SKM-1 treated with dmso at 0.1 percent for 144 hours (cell line): ENCODE measurements at regions not wholly inside any gene's neighbourhood (a gene's known extent, or its start where the extent isn't known, plus 50 kb on each side); places are given as distances from the start of the nearest gene placed in this dataset.
"Not testable (repeated sequence)": the region's sequence is repeated elsewhere in the genome, so short reads cannot be mapped to it uniquely, and the experiment has no call there.

Experiments used
- DNase-seq: peaks from one replicate; lab custom pipeline; 2025; ENCODE audit not compliant: unreplicated experiment; lab: John Stamatoyannopoulos, UW

DNA sequence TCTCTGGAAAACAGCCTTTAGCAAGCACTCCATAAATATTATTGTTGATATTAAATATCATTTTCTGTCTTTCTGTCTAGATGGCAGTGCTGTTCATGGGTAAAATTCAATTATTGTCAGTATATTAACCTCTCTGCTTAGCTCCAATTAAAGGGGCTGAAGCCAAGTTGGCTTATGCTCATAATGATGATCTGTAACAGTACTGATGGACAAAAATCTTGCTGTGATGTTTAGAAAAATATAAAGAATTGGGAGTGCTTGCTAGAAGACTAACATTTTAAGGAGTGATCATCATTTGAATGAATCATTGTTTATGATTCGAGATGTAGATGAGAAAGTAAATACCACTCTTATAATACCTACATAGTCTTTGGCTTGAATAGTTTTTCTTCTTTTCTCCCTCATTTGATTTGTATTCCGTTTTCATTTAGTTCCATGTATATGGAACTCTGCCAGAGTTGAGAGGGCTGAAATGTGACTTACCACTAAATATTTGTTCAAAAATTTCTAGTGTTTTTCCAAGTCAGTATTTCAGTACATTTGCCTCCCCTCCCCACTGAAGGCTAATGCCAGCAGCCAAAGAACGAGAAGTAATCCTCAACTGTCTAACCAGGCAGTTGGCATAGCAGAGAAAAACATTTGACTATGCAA, 538.3 kb downstream of the CSNK1G3 start:
- DNase-seq: no peak

DNA sequence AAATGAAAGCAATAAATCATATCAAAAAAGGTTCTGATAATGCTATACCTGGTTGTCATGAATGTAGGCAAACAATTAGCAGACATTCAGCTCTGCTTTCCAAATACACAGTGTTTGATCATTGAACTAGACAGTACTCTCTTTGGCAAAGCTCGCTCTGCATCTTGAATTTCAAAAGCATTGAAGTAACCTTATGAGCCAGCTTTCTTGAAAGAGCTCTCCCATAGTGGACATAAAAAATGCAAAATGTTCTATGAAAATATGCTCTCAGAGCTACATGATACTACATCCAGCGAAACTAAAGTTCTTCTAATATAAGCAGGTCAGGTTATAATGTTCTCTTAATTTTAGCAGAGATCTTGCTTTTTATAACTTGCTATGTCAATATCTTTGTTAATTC, 533.4 kb downstream of the CSNK1G3 start:
- DNase-seq: no peak

DNA sequence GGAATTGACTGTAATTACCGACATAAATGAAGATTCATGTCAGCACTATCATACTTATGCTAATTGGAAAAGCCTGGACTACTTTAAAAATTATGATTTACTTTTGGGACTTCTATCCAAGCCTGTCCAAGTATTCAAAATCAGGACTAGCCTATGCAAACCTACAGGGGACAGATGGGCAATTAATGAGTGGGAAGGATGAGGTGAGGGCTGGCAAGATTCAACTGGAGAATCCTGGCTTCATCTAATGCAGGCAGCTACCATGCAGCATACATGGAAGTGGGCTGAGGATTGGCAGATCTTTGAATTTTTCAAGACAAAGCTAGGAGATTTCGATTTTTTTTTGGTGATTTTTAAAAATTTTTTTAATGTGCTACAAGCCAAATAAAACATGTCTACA, 532.6 kb downstream of the CSNK1G3 start:
- DNase-seq: no peak

DNA sequence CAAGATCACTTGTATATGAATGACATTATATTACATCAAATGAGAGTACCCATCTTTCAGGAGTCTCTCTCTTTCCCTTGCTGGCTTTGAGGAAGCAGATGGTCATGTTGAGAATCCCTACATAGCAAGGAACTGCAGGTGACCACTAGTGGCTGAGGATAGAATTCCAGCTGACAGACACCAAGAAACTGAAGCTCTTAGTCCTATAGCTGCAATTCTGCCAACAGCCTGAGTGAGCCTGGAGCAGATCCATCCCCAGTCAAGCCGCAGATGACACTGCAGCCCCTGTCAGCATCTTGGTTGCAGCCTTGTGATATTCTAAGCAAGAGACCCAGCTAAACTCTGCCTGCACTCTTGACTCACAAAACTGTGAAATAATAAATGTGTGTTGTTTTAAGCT, 531.5 kb downstream of the CSNK1G3 start:
- no peak for DNase-seq

DNA sequence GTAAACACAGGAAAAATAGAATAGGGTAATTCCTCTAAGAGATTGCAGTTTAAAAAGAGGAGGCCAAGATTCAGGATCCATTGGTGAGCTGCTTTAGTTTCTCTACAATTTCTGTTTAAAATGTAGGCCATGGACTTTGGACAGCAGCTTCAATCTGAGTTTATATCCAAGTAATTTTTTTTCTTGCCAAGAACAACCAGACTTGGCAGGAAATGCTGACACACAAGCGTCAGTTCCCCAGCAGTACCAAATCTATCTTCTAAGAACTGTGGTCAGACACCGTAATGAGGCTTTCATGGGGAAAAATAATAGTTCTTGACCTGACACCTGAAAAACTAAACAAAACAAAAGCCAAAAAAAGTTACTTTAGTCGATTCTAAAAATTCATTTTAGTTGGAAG, 528.8 kb downstream of the CSNK1G3 start:
- DNase-seq: no peak

DNA sequence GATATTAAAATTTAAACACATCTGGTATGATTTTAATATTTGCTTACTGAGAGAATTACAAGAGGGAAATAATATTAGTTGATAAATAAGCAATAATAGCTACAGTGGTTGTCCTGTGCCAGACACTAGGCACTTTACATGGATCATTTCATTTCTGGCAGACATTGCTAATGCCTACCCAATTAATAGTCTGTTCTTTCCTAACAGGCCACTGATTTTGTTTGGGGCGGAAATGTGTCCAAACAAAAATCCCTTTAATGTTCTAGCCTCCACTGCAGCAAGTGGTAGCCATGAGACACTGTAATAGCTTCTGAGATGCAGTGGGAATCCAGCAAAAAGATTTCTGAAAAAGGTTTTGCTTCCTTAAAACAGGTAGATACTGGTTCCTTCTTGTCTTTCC, 527.4 kb downstream of the CSNK1G3 start:
- DNase-seq: no peak

DNA sequence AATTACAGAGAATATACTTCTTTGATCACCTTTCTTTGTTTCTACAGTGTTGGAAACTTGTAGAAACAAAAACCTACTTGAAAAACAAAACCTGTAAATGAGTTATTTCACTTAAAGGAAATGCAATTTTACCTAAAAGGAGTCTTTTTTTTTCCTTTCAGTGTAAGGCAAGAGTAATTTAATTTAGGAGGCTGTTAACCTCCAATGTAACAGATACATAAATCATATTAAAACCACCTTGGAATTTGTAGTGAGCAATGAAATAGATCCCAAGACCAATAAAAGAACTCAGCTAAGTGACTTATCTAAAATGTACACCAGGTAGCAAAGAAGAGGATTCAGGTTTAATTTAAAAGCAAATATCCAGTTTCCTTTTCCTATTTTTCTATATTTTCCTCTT, 524.8 kb downstream of the CSNK1G3 start:
- no peak for DNase-seq

DNA sequence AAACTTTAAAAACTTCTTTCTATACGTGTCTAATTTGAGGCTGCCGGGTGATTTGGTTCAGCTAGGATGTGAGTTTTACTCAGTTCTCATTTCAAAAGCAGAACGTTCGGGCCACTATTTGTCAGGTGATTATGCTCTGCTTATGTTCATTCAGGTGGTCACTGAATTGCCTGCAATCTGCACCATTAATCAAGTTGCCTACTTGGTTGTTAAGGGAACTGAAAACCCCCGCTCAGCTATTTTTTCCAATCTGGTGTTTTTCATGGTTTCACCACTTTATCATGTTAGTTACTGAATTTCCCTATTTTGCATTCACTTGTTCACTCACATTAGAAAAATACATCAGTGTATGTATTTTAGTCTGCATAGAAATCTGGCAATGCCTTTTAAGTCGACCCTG, 523.0 kb downstream of the CSNK1G3 start:
- DNase-seq: no peak

DNA sequence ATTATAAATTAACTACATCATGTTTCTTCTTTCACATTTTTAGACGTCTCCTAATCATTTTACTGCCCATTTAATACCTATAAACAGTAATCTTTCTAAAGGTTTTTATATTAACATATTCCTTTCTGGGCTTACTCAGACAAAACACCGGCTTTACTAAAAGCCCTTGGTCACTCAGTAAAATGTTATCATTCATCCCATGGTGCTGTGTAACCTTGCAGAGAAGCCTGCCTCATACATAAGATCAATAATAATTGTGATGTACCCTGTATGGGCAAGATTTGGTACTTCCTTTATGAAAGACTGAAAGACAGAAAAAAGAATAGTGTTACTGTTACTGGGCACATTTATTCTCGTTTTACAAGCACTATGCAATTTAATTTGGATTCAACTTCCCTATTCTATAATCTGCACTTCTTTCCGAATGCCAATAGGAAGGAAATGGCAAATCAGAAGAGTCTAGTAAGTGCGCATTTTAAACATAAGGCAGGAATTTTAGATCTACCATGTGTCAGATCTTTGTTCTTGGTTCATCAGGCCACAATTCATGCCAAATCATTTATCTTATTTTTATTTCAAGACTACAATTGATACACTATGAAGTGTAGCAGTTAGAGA, 522.2 kb downstream of the CSNK1G3 start:
- DNase-seq: no peak

DNA sequence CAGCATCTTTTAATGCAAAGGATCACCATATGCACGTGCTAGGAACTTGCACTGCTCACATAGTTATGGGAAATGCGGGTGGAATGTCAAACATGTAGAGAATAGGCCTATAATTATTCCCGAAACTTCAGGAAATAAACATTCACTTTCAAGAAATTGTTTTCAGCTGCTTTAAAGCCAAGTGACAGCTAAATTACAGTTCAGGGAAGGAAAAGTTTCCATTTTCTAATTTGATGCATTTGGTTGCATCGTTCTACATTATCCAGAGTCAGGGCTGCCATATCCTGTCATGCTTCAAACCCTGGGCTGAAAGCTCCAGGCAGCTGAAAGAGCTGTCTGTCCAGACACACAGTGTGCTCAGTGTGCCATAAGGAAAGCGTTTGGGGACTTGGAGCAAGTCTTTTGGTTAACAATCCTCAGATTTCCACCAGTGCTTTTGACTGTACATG, 518.1 kb downstream of the CSNK1G3 start:
- no peak for DNase-seq

DNA sequence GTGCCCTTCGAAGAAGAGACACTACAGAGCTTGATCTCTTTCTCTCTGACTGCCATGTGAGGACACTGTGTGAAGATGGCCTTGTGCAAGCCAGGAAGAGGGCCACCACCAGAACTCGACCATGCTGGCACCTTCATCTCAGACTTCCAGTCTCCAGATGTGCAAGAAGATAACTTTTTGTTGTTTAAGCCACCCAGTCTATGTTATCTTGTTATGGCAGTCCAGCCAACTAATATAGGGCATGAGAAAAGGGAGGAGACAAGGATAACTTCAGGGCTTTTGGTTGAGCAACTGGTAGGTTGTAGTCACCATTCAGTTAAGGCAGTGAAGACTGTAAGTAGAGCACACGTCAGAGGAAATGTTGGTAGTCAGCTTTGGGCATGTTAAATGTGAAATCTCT, 515.5 kb downstream of the CSNK1G3 start:
- no peak for DNase-seq

DNA sequence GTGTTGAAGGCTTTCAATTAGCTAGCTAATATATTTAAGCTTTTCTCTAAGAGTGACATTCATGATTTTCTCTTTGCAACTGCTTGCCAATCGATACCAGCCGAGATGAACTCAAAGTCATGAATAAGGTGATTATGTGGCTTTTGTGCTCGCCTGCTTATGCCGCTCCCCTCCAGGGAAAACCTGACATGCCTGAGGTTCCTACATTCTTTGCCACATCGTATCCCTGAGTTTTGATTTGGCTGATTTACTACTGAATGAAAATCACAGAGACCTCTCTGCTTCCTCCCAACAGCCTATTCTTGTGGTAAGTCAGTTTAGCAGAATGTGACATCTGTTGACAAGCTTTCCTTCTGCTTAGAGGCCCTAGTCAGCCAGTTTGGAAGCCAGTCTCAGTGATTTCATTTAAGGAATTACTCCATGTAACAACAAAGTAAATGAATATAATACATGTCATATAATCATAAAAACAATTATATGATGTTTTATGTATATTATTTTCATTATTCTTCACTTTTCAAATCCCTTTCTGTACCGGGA, 513.4 kb downstream of the CSNK1G3 start:
- DNase-seq: no peak

DNA sequence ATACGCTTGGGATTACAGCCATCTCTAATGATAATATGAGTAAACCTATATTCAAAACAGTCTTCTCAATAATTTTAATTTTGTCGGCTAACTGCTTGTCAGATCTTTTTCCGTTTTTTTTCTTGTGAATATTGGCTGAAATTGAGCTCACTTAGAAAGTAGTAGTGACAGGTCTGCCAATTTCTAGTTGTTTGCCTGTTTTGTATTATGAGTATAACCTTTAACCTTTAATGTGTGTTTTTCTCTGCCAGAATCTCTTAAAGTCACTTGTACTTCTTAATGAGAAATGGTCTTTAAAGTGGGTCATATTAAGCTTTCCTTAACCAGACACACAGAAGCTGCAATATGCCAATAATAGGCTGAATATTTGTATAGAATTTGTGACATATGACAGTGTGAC, 511.0 kb downstream of the CSNK1G3 start:
- no peak for DNase-seq

DNA sequence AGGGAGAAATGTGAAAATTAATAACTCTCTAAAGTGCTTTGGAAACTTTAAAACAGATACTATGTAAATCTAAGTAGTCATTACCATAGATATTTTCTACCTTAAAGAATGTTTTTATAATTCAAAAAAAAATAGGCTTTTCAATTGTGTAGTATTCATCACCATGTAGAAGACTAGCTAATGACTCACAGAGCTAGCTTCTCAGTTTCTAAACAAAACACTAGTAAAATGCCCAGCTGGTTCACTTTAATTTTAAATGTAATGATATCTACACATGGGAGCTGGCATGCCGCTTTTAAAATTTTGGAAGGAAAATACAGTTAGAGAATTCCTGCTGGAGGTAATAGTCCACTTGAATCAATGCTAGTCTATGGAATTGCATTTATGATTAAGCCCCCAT, 509.8 kb downstream of the CSNK1G3 start:
- DNase-seq: no peak

DNA sequence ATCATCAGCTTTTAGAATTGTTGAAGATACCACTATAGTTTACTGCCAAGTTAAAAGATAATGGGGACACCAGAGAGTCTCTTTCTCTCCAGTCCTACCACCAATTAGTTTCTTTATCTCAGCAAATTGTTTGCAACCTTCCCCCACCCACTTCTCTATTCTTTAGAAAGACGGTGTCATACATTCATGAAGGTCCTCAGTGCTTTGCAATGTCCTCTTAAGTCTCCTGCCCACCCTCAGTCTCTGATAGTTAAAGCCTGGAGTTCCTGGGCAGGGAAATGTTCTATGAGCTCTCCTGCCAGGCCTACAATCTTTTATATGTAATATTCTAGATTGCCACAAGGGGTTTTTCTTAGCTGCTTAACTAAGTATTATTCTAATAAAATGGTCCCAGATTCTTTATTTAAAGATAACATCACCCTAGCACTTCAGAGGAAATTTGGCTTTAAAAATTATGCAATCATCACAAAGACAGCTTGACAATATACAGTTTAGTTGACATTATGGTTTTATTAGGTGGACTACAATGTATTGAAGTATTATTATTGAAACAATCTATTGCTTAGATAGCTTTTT, 509.2 kb downstream of the CSNK1G3 start:
- DNase-seq: no peak

DNA sequence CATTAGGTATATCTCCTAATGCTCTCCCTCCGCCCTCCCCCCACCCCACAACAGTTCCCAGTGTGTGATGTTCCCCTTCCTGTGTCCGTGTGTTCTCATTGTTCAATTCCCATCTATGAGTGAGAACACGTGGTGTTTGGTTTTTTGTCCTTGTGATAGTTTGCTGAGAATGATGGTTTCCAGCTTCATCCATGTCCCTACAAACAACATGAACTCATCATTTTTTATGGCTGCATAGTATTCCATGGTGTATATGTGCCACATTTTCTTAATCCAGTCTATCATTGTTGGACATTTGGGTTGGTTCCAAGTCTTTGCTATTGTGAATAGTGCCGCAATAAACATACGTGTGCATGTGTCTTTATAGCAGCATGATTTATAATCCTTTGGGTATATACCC, 505.3 kb downstream of the CSNK1G3 start:
- not testable (repeated sequence) for DNase-seq

DNA sequence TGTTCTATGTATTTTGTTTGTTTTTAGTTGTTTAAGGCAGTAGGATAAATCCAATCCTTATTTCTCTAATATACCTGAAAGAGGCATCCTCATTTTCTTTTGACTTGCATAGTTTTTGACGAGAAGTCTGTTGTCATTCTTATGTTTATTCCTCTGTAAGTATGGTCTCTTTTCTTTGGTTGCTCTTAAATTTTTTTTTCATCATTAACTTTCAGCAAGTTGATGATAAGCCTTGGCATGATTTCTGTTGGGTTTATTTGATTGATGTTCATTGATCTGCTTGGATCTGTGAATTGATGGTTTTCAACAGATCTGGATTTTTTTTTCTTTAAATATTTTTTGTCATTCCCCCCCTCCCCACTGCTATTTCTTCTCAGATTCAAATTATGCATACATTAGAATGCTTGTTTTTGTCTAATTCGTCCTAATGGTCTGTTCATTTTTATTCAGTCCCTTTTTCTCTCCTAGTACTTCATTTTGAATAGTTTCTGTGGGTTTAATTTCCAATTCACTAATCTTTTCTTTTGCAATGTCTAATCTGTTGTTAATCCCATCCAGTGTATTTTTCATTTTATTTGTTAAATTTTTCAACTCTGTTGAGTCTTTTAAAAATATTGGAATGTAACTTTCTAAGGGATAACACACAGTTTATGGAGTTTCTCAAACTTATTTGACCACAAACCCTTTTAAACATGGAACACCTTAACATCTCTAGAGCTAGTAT, 495.9 kb downstream of the CSNK1G3 start:
- no peak for DNase-seq

DNA sequence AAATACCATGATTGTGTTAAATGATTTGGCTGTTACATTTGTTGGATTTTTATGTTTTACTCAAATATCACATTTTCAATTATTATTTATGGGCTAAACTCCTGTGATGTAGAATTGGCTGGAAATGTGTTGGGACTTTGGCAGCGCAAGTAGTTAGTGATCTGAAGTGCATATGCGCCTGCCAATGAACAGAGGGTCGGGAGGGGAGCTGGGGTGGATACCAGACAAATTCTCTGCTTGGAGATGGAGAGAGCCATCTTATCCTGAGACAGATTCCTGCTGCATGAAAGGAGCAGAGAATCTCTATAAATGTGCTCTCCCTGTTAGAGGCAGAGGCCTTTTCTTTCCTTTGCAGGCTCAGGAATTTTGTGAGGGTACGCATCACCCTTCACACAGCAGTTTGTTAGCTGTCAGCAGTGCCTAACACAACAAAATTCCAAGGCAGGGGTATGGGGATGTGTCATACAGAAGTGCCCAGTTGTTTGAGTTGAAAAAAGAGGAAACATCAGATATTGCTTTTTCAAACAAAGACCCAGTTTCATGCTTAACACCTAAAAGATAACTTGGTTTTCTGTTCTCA, 489.1 kb downstream of the CSNK1G3 start:
- no peak for DNase-seq

DNA sequence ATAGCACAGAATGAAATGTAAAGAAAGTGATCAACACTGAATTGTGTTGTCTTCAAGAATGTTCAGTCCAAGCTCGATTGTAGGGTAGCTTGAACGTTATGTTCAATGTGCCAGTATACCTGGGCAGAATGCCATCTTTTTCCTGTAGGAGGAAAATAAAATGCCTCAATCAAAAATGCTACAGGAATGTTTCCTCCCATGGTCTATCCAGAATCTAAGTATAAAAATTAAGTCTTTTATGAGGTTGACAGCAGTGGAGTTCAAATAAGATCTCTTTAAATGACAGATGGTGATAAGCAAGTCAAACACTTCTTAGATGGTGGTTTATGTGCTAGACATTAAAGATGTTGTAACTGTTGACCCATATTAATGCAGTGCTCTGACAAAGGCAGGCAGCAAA, 488.6 kb downstream of the CSNK1G3 start:
- no peak for DNase-seq

DNA sequence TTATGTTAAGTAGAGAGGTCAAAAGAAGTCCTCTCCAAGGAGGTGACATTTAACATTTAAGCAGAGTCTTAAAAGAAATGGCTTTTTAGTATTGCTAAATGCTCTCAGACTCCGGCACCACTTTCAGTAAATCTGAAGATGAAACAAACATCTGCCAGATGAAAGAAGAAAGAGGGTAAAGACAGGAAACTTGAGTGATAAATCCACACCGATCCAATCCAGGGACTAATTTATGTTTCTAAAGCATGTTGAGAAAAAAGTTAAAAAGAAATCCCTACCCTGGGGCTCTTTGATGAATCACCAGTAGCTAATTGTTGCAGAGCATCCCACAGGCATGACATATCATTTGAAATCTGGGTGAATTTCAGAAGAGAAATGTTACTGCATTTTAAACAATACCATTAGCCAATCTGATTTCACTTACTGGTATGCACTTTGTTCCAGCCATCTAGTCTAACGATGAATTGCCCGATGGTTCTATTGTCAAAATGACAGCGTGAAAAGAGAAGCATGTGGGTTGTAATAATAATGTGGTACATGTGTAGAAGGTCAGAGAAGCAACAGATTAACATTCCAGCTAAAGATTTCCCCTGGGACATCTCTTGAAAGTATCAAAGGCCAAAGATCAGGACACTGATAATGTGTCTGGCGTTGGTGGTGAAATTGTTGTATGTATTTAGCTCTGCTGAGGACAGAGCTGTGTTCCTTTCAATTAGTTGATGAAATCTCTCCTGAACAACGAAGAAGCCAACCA, 485.7 kb downstream of the CSNK1G3 start:
- DNase-seq: no peak

DNA sequence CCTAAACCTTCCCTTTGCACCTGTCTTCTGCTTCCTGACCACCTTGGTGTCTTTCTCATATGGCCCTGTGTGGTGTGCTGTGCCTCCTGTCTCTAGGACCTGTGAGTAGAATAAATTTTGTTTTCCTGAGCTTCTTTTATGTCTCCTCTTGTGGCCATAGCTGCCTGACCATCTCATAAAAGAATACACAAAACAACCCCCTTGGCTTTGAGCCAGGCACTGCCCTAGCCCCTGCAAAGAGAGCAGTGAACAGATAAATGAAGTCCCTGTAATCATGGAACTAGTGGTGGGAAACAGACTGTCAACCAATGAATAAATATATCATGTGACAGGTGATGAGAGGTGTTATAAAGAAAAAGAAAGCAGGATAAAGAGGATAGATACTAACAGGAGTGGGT, 485.1 kb downstream of the CSNK1G3 start:
- DNase-seq: no peak
